A549 (cell line): ENCODE measurements at regions not wholly inside any gene's neighbourhood (a gene's known extent, or its start where the extent isn't known, plus 50 kb on each side); places are given as distances from the start of the nearest gene placed in this dataset.

Experiments
- CEBPB ChIP-seq, 2 experiments: fragments of >200 bp in 1 of 2; sonication (Bioruptor Twin) in 1 of 2; formaldehyde crosslinking in 1 of 2; IDR thresholded peaks; 2 replicates each; pipeline ENCODE4 v1.6.1; 2012 to 2016
- CTCF ChIP-seq: fragments of >200 bp; sonication (Bioruptor Twin); formaldehyde crosslinking; IDR thresholded peaks from 3 replicates; pipeline ENCODE4 v1.5.1; 2016
- EP300 ChIP-seq, 2 experiments: fragments of >200 bp; sonication (Bioruptor Twin); formaldehyde crosslinking; IDR thresholded peaks; 2 replicates in 1 of 2; 3 replicates in 1 of 2; pipeline ENCODE4 v1.6.1; 2016 to 2017
- MAX ChIP-seq: IDR thresholded peaks from 2 replicates; pipeline ENCODE4 v1.6.1; 2012
- MAZ ChIP-seq: fragments of 150-350 bp; IDR thresholded peaks from 2 replicates; pipeline ENCODE4 v1.6.1; 2014; ENCODE audit warnings: antibody characterized with exemption, low read depth, low read length, borderline replicate concordance
- NR3C1 ChIP-seq: fragments of >200 bp; sonication (Bioruptor Twin); formaldehyde crosslinking; IDR thresholded peaks from 3 replicates; pipeline ENCODE4 v1.6.1; 2017

GRCh38 chr7:35430547-35431153, 176.8 kb upstream of the TBX20 start:
- TF ChIP-seq NR3C1 (no peak), CEBPB (IDR thresholded peaks at IDR 0.05) (no peak), MAZ (no peak), MAX (no peak), CTCF (no peak), EP300 (IDR thresholded peaks at IDR 0.05) (no peak)
